Activated CD4-positive, alpha-beta T cell treated with anti-CD3 and anti-CD28 coated beads, Interleukin-2, amount 10 ng/mL, durations not matched to agents 24 days and 14 days (primary cell): ENCODE measurements at regions not wholly inside any gene's neighbourhood (a gene's known extent, or its start where the extent isn't known, plus 50 kb on each side); places are given as distances from the start of the nearest gene placed in this dataset.
"Not testable (repeated sequence)": the region's sequence is repeated elsewhere in the genome, so short reads cannot be mapped to it uniquely, and the experiment has no call there.

Source experiments
- DNase-seq: peaks from one replicate; pipeline ENCODE4 v3.0.0; 2022
- H3K27ac Mint-ChIP-seq: one replicate; pipeline ENCODE4 v1.8.0; 2022; ENCODE audit warnings: mild to moderate bottlenecking, mixed read lengths
- H3K27me3 Mint-ChIP-seq: one replicate; pipeline ENCODE4 v1.8.0; 2022; ENCODE audit warnings: mixed read lengths
- H3K36me3 Mint-ChIP-seq: one replicate; pipeline ENCODE4 v1.8.0; 2022; ENCODE audit warnings: low read depth, mild to moderate bottlenecking, mixed read lengths
- H3K4me1 Mint-ChIP-seq: one replicate; pipeline ENCODE4 v1.8.0; 2021; ENCODE audit warnings: mixed read lengths
- H3K4me3 Mint-ChIP-seq: one replicate; pipeline ENCODE4 v1.8.0; 2022; ENCODE audit warnings: mild to moderate bottlenecking, moderate library complexity, mixed read lengths
- H3K9me3 Mint-ChIP-seq: one replicate; pipeline ENCODE4 v1.8.0; 2021; ENCODE audit warnings: mixed read lengths
- intact Hi-C: fragments of 100-400 bp; cut with micrococcal nuclease; formaldehyde crosslinking; loops from one replicate; pipeline ENCODE4 v1.15.1; 2023

DNA sequence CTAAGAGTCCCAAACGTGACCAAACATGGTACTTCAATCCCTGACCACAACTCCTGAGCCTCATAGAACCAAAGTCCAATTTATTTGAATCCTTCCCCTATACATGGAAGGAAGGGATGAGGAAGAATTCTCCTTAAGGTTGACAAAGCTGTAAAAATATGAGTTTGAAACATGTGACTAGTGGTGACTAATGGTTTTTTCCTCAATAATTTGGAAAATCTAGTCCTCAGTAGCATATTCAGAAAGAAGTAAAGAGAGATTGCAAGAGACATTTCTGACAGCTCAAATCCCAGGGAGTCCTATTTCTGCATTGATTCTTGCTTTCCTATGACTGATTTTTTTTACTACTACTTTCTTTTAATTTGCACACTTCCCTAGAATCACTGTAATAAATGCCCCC, 443.7 kb downstream of the FRK start:
- peaks cover 6% of the 10 kb centered on the region for H3K9me3 Mint-ChIP-seq
- H3K4me3 Mint-ChIP-seq, result no peak overlapping the region
- no peaks in the 10 kb centered on the region for H3K27me3 Mint-ChIP-seq
- DNase-seq, result no peak
- intact Hi-C loops, result no loop called here
- no peaks in the 10 kb centered on the region for H3K4me1 Mint-ChIP-seq
- no peak overlapping the region for H3K27ac Mint-ChIP-seq
- H3K36me3 Mint-ChIP-seq, result no peaks in the 10 kb centered on the region

DNA sequence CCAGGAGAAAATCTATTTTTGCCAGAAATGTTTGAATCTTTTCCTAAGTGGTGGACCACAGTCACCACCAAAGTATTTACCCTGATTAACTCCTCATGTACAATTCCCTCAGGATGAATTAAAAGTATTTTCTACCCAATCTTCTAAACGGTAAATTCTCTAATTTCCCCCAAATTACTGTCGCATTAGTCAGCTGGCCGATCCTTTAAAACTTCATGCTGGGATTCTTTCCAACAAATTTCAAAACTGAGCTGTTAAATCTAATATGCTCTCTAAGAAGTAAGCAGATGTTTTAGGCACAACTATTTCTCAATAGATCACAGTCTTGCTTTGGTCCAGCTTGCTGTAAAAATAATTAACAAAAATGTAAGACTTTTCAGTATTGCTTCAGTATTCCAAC, 447.2 kb downstream of the FRK start:
- no peak for DNase-seq
- Mint-ChIP-seq H3K9me3 (peaks cover 4% of the 10 kb centered on the region), H3K27ac (no peak overlapping the region), H3K36me3 (no peaks in the 10 kb centered on the region), H3K4me3 (no peak overlapping the region), H3K27me3 (no peaks in the 10 kb centered on the region), H3K4me1 (no peaks in the 10 kb centered on the region)
- intact Hi-C loops, result no loop called here

DNA sequence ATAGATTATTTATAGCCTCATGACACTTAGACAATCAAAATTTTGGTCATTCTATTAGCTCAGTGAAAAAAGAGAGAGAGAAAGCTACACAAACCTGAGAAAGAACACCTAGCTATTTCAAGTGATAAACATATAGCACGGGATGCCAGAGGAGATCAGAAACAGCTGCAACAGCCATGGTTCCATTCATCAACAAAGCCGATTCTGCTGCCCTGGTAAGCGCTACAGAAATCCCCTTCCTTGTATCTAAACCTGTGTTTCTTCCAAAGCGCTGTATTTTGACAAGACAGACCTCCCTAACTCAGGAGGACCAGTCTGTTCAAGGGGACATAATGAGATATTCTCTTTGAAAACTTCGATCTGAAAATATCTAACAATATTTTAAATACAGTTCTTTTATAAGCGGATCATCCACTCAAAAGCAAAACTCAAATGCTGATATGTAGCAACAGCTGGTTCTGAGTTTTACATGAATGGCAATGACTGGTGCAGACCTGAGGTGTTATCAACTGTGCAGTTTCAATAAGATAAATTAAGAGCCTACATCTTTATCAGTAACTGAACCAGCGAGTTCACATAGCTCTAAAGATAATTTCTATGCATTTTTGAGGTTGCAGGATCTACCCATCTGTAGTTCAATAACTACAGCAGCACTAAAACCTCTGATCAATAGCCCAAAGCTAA, 447.8 kb downstream of the FRK start:
- intact Hi-C loops, result no loop called here
- no peaks in the 10 kb centered on the region for H3K27me3 Mint-ChIP-seq
- no peaks in the 10 kb centered on the region for H3K9me3 Mint-ChIP-seq
- H3K36me3 Mint-ChIP-seq, result no peaks in the 10 kb centered on the region
- no peak for DNase-seq
- H3K4me1 Mint-ChIP-seq, result no peaks in the 10 kb centered on the region
- H3K4me3 Mint-ChIP-seq, result no peak overlapping the region
- H3K27ac Mint-ChIP-seq, result no peak overlapping the region

DNA sequence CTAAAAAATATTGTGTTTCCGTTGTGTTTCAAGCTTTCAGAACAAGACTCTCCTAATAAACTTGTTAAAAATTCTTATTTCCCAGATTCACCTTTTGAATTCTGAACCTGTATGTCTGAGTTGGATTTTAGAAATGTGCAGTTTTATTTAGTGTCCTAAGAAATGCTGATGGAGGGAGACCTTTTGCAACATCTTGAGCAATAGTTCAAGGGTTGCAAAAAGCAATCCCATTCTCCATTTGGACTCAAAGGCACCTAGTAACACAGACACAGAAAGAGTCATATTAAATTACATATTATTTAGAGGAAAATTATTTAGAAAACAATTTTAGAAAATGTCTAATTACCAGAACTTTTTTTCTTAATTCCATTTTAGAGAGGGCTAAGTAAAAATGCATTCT, 448.5 kb downstream of the FRK start:
- H3K4me1 Mint-ChIP-seq, result no peaks in the 10 kb centered on the region
- no peak for DNase-seq
- no peaks in the 10 kb centered on the region for H3K36me3 Mint-ChIP-seq
- H3K27ac Mint-ChIP-seq, result no peak overlapping the region
- intact Hi-C loops, result no loop called here
- H3K9me3 Mint-ChIP-seq, result no peaks in the 10 kb centered on the region
- H3K4me3 Mint-ChIP-seq, result no peak overlapping the region
- no peaks in the 10 kb centered on the region for H3K27me3 Mint-ChIP-seq

DNA sequence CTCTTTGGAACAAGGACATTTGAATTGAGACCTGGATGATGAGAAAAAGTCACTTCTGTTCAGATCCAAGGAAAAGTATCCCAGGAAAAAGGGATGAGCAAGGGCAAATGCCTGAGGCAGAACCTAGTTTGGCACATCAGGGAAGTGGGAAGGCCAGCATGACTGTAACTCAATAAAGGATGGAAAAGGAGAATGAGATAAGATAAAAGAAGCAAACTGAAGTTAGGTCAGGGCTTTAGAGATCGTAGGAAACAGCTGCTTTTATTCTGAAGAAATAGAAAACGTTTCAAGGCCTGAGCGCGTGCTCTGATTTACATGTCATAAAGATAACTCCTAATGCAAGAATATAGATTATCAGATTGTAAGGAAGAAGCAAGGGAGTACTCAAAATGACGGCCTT, 450.0 kb downstream of the FRK start:
- no peaks in the 10 kb centered on the region for H3K36me3 Mint-ChIP-seq
- H3K9me3 Mint-ChIP-seq, result no peaks in the 10 kb centered on the region
- no peak overlapping the region for H3K4me3 Mint-ChIP-seq
- H3K27ac Mint-ChIP-seq, result no peak overlapping the region
- DNase-seq, result no peak
- intact Hi-C loops, result no loop called here
- H3K27me3 Mint-ChIP-seq, result no peaks in the 10 kb centered on the region
- no peaks in the 10 kb centered on the region for H3K4me1 Mint-ChIP-seq

DNA sequence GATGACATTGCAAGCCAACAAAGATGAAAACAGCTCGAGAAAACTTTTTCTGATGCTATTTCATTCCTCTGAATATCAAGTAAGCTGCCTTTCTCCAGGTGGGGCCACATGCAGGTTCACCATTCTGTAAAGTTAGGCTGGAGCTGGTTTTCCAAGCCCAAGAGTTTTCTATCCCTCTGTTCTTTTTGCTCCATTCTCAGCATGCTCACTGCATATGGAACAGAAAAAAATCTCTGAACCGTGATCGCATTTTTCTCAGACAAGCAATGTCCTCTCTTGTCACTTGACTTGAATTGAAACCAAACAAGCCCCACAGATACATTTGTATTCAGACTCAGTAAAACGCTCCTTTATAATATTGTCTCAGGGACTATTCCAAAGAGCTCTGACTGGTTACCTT, 451.6 kb downstream of the FRK start:
- intact Hi-C loops, result no loop called here
- Mint-ChIP-seq H3K9me3 (no peaks in the 10 kb centered on the region), H3K4me1 (no peaks in the 10 kb centered on the region), H3K36me3 (no peaks in the 10 kb centered on the region), H3K4me3 (no peak overlapping the region), H3K27me3 (no peaks in the 10 kb centered on the region), H3K27ac (no peak overlapping the region)
- DNase-seq, result no peak

DNA sequence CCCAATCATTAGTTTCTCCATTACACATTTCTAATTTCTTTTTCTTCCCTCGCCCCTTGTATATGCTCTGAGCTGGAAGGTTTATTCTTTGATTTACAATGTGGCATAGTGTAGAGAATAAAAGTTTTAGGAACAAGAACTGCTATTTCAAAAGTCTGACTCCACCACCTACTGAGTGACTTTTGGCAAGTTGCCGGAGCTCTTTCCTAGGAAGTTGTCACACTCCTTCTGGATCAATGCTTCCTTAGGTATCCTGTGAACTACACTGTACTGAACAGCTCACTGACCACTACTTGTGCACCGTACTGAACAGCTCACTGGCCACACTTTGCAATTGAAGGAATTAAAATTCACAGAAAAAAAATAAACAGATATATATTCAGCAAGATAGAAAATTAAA, 458.2 kb downstream of the FRK start:
- intact Hi-C loops, result no loop called here
- Mint-ChIP-seq H3K9me3 (peaks cover 4% of the 10 kb centered on the region), H3K36me3 (no peaks in the 10 kb centered on the region), H3K4me1 (no peaks in the 10 kb centered on the region), H3K27me3 (no peaks in the 10 kb centered on the region), H3K4me3 (no peak overlapping the region), H3K27ac (no peak overlapping the region)
- no peak for DNase-seq

DNA sequence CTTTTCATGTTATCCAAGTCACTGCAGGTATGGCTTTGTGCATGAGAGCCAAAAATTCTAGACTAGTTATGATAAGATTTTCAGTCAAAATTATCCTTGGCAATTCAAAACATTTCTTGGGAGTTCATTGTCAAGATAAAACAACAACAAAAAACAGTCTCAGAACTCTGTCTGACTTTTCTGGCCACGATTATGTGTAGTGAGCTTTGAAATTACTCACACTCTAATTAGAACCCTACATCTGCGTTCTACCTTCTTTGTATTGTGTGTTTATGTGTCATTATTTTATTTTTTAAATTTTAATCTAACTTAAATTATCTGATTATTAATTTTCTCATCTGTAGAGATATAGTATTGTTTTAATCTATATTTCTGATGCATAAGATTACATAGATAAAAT, 459.2 kb downstream of the FRK start:
- Mint-ChIP-seq H3K4me1 (no peaks in the 10 kb centered on the region), H3K9me3 (peaks cover 4% of the 10 kb centered on the region), H3K27ac (no peak overlapping the region), H3K27me3 (no peaks in the 10 kb centered on the region), H3K4me3 (no peak overlapping the region), H3K36me3 (no peaks in the 10 kb centered on the region)
- DNase-seq, result no peak
- intact Hi-C loops, result no loop called here

DNA sequence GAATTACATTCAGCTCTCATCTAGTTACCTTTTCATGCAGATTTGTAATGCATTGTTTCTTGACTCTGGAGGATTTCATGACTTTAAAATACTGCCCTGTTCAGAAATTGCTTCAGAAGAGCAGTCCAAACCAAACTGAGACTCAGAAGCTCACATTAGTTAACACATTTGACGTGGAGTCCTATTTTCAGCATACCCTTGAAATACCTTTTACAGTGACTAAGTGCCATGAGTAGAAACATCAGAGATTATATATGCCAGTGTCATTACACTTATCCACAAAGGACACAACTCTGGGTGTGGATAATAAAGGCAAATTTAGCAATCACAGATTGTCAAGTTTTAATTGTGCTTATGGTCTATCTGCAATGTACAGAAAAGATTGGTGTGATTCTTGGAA, 459.6 kb downstream of the FRK start:
- intact Hi-C loops, result no loop called here
- no peaks in the 10 kb centered on the region for H3K27me3 Mint-ChIP-seq
- no peak overlapping the region for H3K27ac Mint-ChIP-seq
- H3K36me3 Mint-ChIP-seq, result no peaks in the 10 kb centered on the region
- H3K4me1 Mint-ChIP-seq, result no peaks in the 10 kb centered on the region
- H3K9me3 Mint-ChIP-seq, result peaks cover 4% of the 10 kb centered on the region
- no peak for DNase-seq
- H3K4me3 Mint-ChIP-seq, result no peak overlapping the region

DNA sequence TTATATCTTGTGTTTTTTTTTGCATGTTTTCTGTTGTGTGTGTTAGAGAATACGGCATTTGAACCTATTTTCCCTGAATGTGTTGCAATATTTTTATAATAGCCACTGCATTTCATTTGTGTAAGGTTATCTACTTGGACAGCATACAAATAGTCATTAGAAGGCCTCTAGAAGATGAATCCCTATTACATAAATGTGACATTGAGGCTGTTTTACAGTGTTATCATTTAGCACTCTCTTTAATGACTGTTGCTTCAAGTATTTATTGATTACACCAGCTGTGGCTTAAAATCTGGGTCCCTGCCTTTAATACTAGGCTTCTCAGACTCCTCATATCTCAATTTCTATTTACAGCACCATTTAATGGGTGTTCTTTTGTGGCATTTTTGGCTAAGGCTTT, 465.8 kb downstream of the FRK start:
- Mint-ChIP-seq H3K27ac (no peak overlapping the region), H3K36me3 (no peaks in the 10 kb centered on the region), H3K9me3 (peaks cover 7% of the 10 kb centered on the region), H3K27me3 (no peaks in the 10 kb centered on the region), H3K4me3 (no peak overlapping the region), H3K4me1 (no peaks in the 10 kb centered on the region)
- no peak for DNase-seq
- intact Hi-C loops, result no loop called here

DNA sequence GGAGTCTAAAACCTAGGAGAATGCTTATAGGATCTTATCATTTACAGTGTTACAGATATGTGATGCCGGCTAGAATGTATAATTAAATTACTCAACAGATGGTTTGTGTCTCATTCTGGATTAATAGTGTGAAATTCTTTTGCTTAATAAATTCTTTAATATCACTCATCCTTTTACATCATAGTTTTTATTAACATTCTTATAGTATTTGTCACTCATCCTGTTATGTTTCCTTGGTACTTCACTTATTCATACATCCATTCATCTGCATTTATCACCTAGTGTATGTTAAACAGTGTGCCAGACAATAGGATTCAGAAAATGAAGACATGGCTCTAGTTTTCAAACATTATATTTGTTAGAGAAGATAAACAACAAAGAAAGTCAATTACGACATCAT, 468.7 kb downstream of the FRK start:
- H3K9me3 Mint-ChIP-seq, result peaks cover 3% of the 10 kb centered on the region
- intact Hi-C loops, result no loop called here
- H3K4me1 Mint-ChIP-seq, result no peaks in the 10 kb centered on the region
- H3K27me3 Mint-ChIP-seq, result no peaks in the 10 kb centered on the region
- no peaks in the 10 kb centered on the region for H3K36me3 Mint-ChIP-seq
- no peak for DNase-seq
- H3K4me3 Mint-ChIP-seq, result no peak overlapping the region
- H3K27ac Mint-ChIP-seq, result no peak overlapping the region

DNA sequence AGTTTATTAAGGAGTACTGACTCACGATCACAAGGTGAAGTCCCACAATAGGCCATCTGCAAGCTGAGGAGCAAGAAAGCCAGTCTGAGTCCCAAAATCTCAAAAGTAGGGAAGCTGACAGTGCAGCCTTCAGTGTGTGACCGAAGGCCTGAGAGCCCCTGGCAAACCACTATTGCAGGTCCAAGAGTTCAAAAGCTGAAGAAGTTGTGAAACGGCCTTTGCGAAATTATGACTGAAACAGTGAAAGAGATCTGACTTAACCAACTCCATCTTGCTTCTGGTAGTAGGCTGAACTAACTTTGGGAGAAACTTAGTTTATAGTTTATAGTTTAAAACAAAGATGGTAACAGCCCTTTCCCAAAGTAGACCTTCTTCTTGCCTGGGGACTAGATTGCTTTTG, 471.6 kb downstream of the FRK start:
- H3K27ac Mint-ChIP-seq, intact Hi-C loops, H3K27me3 Mint-ChIP-seq, H3K36me3 Mint-ChIP-seq, H3K9me3 Mint-ChIP-seq, DNase-seq, H3K4me3 Mint-ChIP-seq, H3K4me1 Mint-ChIP-seq: not testable (repeated sequence)

DNA sequence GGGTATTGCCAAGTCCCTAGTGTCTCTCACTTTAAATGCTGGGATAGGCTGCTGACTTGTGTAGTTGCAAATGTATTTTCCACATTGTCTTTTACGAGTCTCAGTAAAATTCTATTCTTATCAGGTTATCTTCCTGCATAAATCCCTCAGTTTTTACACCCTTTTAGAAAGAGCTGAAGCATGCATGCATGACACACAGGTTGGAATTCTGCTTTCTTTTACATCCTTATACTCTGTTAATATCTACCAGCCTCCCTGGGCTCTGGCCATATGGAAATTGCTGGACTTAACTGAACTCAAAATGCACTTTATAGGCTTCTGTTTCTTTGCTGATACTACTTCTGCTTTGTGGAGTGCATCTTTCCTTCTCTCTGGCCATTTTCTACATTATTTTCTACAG, 477.4 kb downstream of the FRK start:
- intact Hi-C loops, result no loop called here
- H3K27ac Mint-ChIP-seq, result no peak overlapping the region
- H3K27me3 Mint-ChIP-seq, result no peaks in the 10 kb centered on the region
- no peak for DNase-seq
- no peaks in the 10 kb centered on the region for H3K36me3 Mint-ChIP-seq
- no peaks in the 10 kb centered on the region for H3K9me3 Mint-ChIP-seq
- no peak overlapping the region for H3K4me3 Mint-ChIP-seq
- no peaks in the 10 kb centered on the region for H3K4me1 Mint-ChIP-seq

DNA sequence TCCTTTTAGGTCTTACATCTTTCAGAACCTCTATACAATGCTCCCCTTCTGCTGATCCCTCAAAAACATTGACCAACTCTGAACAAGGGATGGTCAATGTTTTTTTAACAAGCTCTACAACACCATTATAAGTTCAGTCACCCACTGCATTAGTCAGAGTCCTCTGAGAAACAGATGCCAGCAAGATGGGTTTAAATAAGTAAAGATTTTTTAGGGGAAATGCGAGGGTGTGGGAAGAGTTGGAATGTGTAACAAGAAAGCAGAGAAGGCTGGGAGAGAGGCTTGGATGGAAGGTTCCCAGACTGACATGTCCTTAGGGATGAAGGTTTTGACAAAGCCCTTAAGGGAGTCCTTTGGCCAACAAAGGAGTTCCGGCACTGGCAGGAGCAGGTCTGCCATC, 478.3 kb downstream of the FRK start:
- H3K27ac Mint-ChIP-seq, result no peak overlapping the region
- H3K9me3 Mint-ChIP-seq, result no peaks in the 10 kb centered on the region
- H3K36me3 Mint-ChIP-seq, result no peaks in the 10 kb centered on the region
- no peaks in the 10 kb centered on the region for H3K27me3 Mint-ChIP-seq
- intact Hi-C loops, result no loop called here
- no peak for DNase-seq
- H3K4me1 Mint-ChIP-seq, result no peaks in the 10 kb centered on the region
- no peak overlapping the region for H3K4me3 Mint-ChIP-seq

DNA sequence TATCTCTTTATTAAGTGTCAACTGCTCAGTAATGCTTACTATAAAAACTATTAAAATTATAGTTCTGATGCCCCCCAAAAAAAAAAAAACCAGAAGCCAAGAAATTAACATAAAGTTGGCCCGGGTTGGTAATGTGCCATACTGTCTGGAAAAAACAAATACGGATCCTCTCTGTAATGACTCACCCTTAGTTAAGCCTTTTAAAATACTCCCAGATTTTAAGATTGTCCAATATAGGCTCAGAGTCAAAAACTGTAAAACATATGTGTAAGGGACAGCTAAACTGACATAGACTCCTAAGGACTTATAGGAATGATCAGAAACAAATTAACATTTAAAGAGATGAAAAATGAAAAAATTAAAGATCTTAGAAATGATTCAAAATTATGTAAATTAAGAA, 481.1 kb downstream of the FRK start:
- H3K9me3 Mint-ChIP-seq, DNase-seq, intact Hi-C loops, H3K27me3 Mint-ChIP-seq, H3K4me3 Mint-ChIP-seq, H3K27ac Mint-ChIP-seq, H3K36me3 Mint-ChIP-seq, H3K4me1 Mint-ChIP-seq: not testable (repeated sequence)
